HAP-1 (cell line): ENCODE measurements at regions not wholly inside any gene's neighbourhood (a gene's known extent, or its start where the extent isn't known, plus 50 kb on each side); places are given as distances from the start of the nearest gene placed in this dataset.
"Not testable (repeated sequence)": the region's sequence is repeated elsewhere in the genome, so short reads cannot be mapped to it uniquely, and the experiment has no call there.

Experiments
- DNase-seq, 2 experiments: peaks; one replicate each; pipeline ENCODE4 v3.0.0-alpha.2; 2016 to 2020; ENCODE audit warnings: low spot score in 2 of 2
- H3K27me3 ChIP-seq: fragments of 250-450 bp; sonication (Bioruptor Pico); 2 replicates; pipeline ENCODE4 v1.5.1; 2020; ENCODE audit warnings: low read depth, mild to moderate bottlenecking, moderate library complexity
- H3K36me3 ChIP-seq: fragments of 250-450 bp; sonication (Bioruptor Pico); replicated peaks from 2 replicates; pipeline ENCODE4 v1.5.1; 2020; ENCODE audit warnings: mild to moderate bottlenecking
- H3K4me1 ChIP-seq: fragments of 250-450 bp; sonication (Bioruptor Pico); 2 replicates; pipeline ENCODE4 v1.5.1; 2020; ENCODE audit warnings: mild to moderate bottlenecking
- H3K4me3 ChIP-seq: fragments of 250-450 bp; sonication (Bioruptor Pico); 2 replicates; pipeline ENCODE4 v1.5.1; 2020; ENCODE audit warnings: mild to moderate bottlenecking, moderate library complexity
- H3K9me3 ChIP-seq: fragments of 250-450 bp; sonication (Bioruptor Pico); 2 replicates; pipeline ENCODE4 v1.5.1; 2020; ENCODE audit warnings: mild to moderate bottlenecking, moderate library complexity
- in situ Hi-C: fragments of 300-500 bp; cut with MboI; formaldehyde crosslinking; loops from 3 replicates; pipeline ENCODE4 v1.14.3; 2020; ENCODE audit warnings: low sequenced_read_pairs, inconsistent platforms, mixed read lengths

DNA sequence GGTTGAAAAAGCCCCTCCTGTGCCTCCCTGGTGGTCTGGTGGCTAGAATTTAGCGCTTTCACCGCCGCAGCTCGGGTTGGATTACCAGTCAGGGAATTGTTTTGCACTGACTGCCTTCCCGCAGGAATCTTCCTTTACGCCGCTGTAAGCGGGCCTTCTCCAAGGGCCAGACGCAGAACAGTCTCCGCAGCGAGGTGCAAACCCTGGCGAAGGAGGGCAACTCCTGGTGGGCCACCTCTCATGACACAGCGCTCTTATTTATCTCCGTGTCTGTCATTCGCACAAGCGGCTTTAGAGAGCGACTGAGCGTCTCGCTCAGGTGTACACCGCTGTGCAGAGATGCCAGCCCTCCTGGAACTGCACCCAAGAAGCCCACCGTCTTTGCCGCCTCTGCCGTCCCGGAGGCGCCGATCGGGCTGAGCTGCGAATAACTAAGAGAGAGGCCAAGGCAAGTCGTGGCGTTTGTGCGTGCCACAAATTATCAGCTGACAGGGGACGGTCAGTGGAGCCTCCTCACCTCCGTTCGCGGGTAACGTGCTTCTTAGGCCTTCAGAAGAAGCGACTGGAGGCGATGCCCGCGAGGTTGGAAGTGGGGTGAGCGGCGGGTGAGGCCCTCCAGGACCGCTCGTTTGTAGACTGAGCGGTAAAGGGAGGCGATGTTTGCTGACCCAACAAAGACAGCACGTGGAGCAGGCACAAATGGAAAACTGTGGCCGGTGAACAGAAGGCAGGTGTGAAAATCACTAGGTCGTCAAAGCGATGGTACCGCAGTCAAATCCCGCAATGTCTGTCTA lies 93.5 kb downstream of the PRKAB2 start:
- Histone ChIP-seq H3K4me1 (no peaks in the 10 kb centered on the region), H3K36me3 (no peaks in the 10 kb centered on the region), H3K27me3 (no peaks in the 10 kb centered on the region), H3K9me3 (no peaks in the 10 kb centered on the region; the same call in 1 of the 2 replicates), H3K4me3 (no peak overlapping the region)
- in situ Hi-C loops: no loop called here
- DNase-seq: no peak

DNA sequence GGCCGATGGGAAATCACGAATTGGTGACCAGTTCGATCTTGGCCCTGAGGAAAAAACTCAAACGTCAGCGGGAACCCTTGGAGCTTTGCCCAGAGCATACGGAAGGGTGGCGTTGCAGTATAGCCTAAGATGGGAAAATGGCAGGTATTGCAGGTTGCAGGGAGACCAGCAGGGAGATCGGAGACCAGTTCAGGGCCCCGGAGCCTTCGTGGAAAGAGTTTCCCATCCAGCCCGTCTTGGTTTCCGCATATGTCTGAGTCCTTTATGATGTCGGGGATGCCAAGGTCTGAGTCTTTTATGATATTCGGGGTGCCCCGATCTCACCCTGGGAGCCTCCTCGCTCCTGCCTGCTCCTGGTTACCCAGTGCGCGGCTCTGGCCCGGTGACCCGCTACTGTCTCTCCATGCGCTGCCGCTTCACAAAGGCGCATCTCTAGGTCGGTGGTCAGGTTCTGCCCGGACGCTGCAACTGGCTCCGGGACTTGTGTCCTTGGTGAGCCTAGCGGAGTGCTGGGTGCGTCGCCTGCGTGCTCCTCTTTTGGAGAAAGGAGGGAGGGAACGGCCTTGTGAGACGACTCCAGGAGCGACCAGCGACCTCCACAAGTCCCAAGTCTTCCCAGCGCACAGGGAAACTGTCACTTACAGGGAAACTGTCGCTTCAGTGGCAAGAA lies 94.2 kb downstream of the PRKAB2 start:
- H3K4me3 ChIP-seq: no peak overlapping the region
- in situ Hi-C loops: no loop called here
- no peaks in the 10 kb centered on the region for H3K27me3 ChIP-seq
- H3K36me3 ChIP-seq: no peaks in the 10 kb centered on the region
- no peaks in the 10 kb centered on the region for H3K4me1 ChIP-seq
- H3K9me3 ChIP-seq: no peaks in the 10 kb centered on the region; the same call in 1 of the 2 replicates
- no peak for DNase-seq

DNA sequence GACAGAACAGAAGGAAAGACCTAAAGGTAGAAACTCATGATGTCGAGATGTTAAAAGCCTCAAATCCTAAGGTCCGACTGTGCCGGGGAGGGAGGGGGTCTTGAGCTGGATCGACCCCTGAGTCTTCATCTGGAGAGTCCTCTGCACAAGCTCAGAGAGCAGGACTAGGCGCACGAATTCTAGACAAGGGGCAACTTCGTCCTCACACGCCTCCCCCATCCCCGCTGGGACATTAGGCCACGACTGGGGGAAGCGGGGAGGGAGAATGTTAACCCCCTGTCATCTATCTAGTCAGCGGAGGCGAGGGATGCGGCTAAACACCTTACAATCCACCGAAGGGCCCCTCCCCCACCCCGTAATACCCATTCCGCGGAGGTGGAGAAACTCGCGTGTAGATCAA lies 94.7 kb downstream of the PRKAB2 start:
- no peak overlapping the region for H3K4me3 ChIP-seq
- no peaks in the 10 kb centered on the region for H3K36me3 ChIP-seq
- DNase-seq: no peak
- H3K4me1 ChIP-seq: no peaks in the 10 kb centered on the region
- in situ Hi-C loops: no loop called here
- no peaks in the 10 kb centered on the region; the same call in 1 of the 2 replicates for H3K9me3 ChIP-seq
- no peaks in the 10 kb centered on the region for H3K27me3 ChIP-seq

DNA sequence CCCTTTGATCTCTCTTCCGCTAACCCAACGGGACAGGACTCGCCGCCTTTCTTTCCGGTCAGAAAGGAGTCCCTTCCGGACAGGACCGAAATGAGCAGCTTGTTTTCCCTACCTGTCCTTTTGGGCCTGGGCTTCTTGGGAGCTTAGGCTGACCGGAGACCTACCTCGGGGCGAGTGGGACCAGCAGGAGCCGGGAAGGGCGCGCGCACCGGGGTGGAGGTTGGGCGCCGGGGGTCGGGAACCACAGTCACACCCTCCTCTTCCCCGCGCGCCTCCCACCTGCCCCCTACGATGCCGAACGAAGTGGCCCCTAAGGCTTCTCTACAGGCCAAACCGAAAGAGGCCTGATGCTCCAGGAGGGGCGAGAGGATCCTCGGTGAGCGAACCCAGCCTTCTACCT lies 95.2 kb downstream of the PRKAB2 start:
- DNase-seq: no peak
- no peaks in the 10 kb centered on the region for H3K4me1 ChIP-seq
- no peaks in the 10 kb centered on the region for H3K36me3 ChIP-seq
- H3K27me3 ChIP-seq: no peaks in the 10 kb centered on the region
- no peaks in the 10 kb centered on the region; the same call in 1 of the 2 replicates for H3K9me3 ChIP-seq
- no peak overlapping the region for H3K4me3 ChIP-seq
- in situ Hi-C loops: no loop called here

DNA sequence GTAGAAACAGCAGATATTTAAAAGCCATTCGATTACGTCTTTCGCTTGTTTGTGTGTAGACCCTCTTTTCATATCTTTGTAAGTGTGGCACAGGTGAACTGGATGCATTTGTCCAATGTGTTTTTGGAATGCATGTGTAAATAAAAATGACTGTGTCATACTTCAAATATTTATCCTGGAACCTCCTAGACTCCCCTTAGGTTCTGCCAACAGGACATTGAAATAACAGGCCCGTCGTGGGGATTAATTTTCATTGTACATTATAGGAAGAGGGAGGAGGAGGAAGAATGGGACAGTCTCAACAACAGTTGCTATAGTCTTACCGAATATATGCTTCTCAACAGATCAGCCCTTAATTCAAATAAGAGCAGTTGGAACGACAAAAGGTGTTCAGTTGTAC lies 95.8 kb downstream of the PRKAB2 start:
- no peak for DNase-seq
- in situ Hi-C loops: no loop called here
- no peak overlapping the region for H3K4me3 ChIP-seq
- H3K9me3 ChIP-seq: no peaks in the 10 kb centered on the region; the same call in 1 of the 2 replicates
- H3K36me3 ChIP-seq: no peaks in the 10 kb centered on the region
- no peaks in the 10 kb centered on the region for H3K27me3 ChIP-seq
- no peaks in the 10 kb centered on the region for H3K4me1 ChIP-seq

DNA sequence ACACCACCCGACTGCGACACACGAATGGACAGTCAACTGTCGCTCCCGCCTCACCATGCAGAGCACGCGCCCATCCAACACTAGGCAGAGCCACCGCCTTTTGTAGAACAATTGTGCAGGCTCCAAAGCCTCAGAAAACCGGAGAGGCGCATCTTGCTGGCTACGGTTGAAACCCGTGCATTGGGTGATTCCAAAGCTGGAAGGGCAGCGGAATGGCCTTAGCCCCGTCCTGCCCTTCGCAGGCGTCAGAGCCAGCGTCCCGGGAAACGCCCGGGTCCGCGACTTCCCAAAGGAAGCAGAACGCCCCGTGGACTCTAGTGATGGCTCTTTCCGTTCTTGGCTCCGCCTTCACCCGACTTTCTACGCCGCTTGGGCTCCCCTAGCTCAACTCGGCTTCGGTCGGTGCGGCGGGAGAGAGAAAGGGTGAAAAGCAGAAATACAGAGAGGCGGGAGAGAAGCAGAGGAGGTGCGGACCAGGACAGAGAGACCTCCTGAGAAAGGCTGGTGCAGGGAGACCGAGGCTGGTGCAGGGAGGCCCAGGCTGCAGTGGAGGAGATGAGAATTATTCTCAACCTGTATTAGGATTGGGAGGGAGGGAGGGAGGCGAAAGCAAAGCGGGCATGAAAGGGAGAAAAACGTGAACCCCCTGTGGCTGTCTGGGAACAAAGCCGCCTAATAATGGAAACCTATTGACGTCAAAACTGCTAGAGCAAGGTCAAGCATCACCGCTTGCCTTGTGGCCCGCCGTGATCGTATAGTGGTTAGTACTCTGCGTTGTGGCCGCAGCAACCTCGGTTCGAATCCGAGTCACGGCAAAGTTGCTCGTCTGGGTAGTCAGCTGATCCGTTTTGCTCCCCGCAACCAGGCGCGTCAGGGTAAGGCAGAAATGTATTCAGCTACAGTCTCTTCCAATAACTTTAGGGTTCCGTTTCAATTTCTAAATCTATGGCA lies 99.5 kb downstream of the PRKAB2 start:
- no peaks in the 10 kb centered on the region for H3K36me3 ChIP-seq
- in situ Hi-C loops: no loop called here
- no peak for DNase-seq
- H3K27me3 ChIP-seq: no peaks in the 10 kb centered on the region
- H3K4me3 ChIP-seq: no peak overlapping the region
- no peaks in the 10 kb centered on the region for H3K9me3 ChIP-seq
- H3K4me1 ChIP-seq: no peaks in the 10 kb centered on the region

DNA sequence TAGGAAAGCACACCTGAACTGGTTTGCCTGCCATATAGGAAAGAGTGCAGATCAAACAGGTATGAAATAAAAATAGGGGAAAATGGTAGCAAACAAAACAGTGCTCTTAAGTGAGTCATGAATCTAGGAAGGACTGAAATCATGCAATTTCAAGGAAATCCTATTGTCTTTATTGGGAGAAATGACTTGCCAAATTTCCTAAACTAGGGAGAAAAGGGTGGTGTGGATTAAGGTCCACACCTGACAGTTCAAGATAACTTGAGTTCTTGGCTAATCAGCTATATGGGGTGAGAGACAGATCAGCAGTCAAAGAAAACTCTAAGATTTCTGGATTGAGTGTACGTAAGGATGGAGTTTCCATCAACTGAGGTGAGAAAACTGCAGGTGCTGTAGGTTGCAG lies 101.1 kb downstream of the PRKAB2 start:
- DNase-seq: no peak
- Histone ChIP-seq H3K9me3 (no peaks in the 10 kb centered on the region), H3K36me3 (no peaks in the 10 kb centered on the region), H3K27me3 (no peaks in the 10 kb centered on the region), H3K4me3 (no peak overlapping the region), H3K4me1 (no peaks in the 10 kb centered on the region)
- in situ Hi-C loops: no loop called here

DNA sequence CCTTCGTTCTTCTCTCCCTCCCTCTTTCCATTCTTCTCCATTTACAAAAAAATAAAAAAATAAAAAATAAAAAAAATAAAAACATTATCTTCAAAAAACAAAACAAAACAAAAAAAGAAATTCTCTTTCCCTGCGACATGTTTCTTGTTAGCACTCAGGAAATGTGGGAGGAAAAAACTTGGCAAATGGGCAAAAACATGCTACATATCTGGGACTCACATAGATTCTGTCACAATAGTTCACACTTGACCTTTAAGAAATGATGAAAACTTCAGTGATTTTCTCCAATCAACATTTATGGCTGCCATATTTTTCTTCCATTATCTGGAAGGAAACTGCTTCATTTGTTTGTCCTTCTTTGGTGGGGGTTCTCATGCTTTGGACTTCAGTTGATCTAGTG lies 109.3 kb downstream of the PRKAB2 start:
- in situ Hi-C loops: no loop called here
- no peak for DNase-seq
- H3K36me3 ChIP-seq: no peaks in the 10 kb centered on the region
- H3K4me3 ChIP-seq: no peak overlapping the region
- H3K27me3 ChIP-seq: no peaks in the 10 kb centered on the region
- no peaks in the 10 kb centered on the region for H3K4me1 ChIP-seq
- no peaks in the 10 kb centered on the region for H3K9me3 ChIP-seq

DNA sequence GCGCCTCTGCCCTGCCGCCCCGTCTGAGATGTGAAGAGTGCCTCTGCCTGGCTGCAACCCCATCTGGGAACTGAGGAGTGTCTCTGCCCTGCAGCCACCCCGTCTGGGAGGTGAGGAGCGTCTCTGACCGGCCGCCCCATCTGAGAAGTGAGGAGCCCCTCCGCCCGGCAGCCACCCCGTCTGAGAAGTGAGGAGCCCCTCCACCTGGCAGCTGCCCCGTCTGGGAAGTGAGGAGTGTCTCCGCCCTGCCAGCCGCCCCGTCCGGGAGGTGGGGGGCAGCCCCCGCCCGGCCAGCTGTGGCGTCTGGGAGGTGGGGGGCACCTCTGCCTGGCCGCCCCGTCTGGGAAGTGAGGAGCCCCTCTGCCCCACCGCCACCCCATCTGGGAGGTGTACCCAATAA lies 110.4 kb downstream of the PRKAB2 start:
- H3K27me3 ChIP-seq, in situ Hi-C loops, H3K36me3 ChIP-seq: not testable (repeated sequence)

DNA sequence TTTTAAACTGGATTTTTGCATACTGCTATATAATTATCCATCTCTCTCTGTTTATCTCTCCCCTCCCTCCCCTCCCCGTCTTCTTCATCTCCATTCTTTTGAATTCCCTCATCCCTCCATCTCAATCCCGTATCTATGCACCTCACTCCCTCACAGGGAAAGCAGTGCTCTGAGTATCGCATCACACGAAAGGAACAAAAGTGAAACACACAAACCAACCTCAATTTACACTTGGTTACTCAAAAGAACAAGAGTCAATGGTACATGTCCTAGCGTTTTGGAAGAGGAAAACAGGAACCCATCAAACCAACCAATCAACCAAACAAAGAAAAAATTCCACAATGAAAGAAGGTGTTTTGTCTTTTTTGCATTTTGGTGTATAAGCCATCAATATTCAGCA lies 115.1 kb downstream of the NBPF12 start:
- Histone ChIP-seq H3K4me3 (no peak overlapping the region), H3K9me3 (no peaks in the 10 kb centered on the region), H3K4me1 (no peaks in the 10 kb centered on the region), H3K27me3 (no peaks in the 10 kb centered on the region), H3K36me3 (no peaks in the 10 kb centered on the region)
- in situ Hi-C loops: no loop called here
- no peak for DNase-seq

More for the DNA sequence above, 110.4 kb downstream of the PRKAB2 start:
- not testable (repeated sequence) for H3K4me3 ChIP-seq, DNase-seq, H3K4me1 ChIP-seq, H3K9me3 ChIP-seq

DNA sequence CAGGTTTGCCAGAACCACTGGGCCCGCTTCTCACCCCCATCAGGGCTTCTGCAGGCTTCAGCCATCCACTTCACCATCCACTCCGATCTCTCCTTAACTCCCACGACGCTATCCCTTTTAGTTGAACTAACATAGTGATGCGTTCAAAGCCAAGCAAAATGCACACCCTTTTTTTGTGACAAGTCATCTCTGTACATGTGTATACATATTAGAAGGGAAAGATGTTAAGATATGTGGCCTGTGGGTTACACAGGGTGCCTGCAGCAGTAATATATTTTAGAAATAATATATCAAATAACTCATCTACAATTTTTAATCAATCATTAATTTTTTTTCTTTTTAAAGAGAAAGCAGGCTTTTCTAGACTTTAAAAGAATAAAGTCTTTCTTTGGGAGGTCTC lies 114.6 kb downstream of the NBPF12 start:
- H3K4me1 ChIP-seq: no peaks in the 10 kb centered on the region
- H3K4me3 ChIP-seq: no peak overlapping the region
- H3K36me3 ChIP-seq: no peaks in the 10 kb centered on the region
- in situ Hi-C loops: no loop called here
- H3K9me3 ChIP-seq: no peaks in the 10 kb centered on the region
- DNase-seq: no peak
- no peaks in the 10 kb centered on the region for H3K27me3 ChIP-seq

DNA sequence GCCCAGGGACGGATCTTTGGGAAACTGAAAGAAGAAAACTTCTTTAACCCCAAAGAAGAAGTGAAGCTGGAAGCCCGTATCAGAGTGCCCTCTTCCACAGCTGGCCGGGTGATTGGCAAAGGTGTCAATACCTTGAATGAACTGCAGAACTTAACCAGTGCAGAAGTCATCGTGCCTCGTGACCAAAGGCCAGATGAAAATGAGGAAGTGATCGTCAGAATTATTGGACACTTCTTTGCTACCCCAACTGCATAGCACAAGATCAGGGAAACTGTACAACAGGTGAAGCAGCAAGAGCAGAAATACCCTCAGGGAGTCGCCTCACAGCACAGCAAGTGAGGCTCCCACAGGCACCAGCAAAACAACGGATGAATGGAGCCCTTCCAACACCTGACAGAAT lies 114.0 kb downstream of the NBPF12 start:
- no peak overlapping the region for H3K4me3 ChIP-seq

DNA sequence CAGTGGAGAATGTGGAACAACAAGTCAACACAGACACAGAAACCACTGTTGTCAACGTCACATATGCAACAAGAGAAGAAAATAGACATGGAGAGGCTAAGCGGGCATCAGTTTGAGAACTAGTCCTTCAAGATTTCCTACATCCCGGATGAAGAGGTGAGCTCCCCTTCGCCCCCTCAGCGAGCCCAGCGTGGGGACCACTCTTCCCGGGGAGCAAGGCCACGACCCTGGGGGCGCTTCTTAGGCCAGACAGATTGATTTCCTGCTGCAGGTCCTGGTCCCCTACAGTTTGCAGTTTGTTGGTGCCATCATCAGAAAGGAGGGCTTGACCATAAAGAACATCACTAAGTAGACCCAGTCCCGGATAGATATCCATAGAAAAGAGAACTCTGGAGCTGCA lies 113.0 kb downstream of the NBPF12 start:
- no peaks in the 10 kb centered on the region for H3K36me3 ChIP-seq
- no peaks in the 10 kb centered on the region for H3K27me3 ChIP-seq
- DNase-seq: no peak
- no peak overlapping the region for H3K4me3 ChIP-seq
- in situ Hi-C loops: no loop called here
- H3K9me3 ChIP-seq: no peaks in the 10 kb centered on the region
- no peaks in the 10 kb centered on the region for H3K4me1 ChIP-seq

More for the DNA sequence above, 114.0 kb downstream of the NBPF12 start:
- H3K27me3 ChIP-seq: no peaks in the 10 kb centered on the region
- no peak for DNase-seq
- H3K9me3 ChIP-seq: no peaks in the 10 kb centered on the region
- in situ Hi-C loops: no loop called here
- H3K4me1 ChIP-seq: no peaks in the 10 kb centered on the region
- no peaks in the 10 kb centered on the region for H3K36me3 ChIP-seq

DNA sequence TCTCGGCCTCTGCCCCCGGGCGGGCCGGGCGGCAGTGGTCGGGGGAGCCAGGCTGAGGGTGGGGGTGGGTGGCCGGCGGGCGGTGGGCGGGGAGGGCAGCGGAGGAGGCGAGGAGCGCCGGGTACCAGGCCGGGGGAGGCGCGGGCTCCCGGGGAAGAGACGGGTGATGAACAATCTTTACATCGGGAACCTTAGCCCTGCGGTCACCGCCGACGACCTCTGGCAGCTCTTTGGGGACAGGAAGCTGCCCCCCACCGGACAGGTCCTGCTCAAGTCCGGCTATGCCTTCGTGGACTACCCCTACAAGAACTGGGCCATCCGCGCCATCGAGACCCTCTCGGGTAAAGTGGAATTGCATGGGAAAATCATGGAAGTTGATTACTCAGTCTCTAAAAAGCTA lies 112.5 kb downstream of the NBPF12 start:
- no peaks in the 10 kb centered on the region for H3K36me3 ChIP-seq
- H3K27me3 ChIP-seq: no peaks in the 10 kb centered on the region
- H3K4me1 ChIP-seq: no peaks in the 10 kb centered on the region
- no peak overlapping the region for H3K4me3 ChIP-seq
- in situ Hi-C loops: no loop called here
- no peaks in the 10 kb centered on the region for H3K9me3 ChIP-seq
- DNase-seq: no peak
